ENCODE measurements at regions not wholly inside any gene's neighbourhood (a gene's known extent, or its start where the extent isn't known, plus 50 kb on each side); places are given as distances from the start of the nearest gene placed in this dataset.
"Not testable (repeated sequence)": the region's sequence is repeated elsewhere in the genome, so short reads cannot be mapped to it uniquely, and the experiment has no call there.

DNA sequence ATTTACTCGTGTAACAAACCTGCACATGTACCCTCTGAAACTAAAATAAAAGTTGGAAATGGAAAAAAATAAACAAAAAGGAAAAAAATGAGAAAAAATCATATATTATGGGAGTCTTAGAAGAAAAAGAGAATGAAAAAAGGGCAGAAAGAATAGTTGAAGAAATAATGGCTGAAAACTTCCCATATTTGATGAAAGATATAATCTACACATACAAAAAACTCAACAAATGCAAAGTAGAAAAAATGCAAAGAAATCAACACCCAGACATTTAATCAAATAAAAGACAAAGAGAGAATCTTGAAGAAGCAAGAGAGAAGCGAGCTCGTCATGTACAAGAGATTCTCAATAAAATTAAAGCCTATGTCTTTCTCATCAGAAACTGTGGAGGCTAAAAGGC, 73.8 kb downstream of the SLC25A46 start:
- no peaks in the 10 kb centered on the region for H3K36me3 Mint-ChIP-seq (ENCODE audit: low read depth)
- H3K27ac Mint-ChIP-seq: no peak overlapping the region
- intact Hi-C loops (cut with micrococcal nuclease): no loop called here
- no peaks in the 10 kb centered on the region for H3K27me3 Mint-ChIP-seq
- no peak overlapping the region for H3K4me3 Mint-ChIP-seq
- peaks cover 15% of the 10 kb centered on the region for H3K9me3 Mint-ChIP-seq
- no peaks in the 10 kb centered on the region for H3K4me1 Mint-ChIP-seq (ENCODE audit: low read depth)

DNA sequence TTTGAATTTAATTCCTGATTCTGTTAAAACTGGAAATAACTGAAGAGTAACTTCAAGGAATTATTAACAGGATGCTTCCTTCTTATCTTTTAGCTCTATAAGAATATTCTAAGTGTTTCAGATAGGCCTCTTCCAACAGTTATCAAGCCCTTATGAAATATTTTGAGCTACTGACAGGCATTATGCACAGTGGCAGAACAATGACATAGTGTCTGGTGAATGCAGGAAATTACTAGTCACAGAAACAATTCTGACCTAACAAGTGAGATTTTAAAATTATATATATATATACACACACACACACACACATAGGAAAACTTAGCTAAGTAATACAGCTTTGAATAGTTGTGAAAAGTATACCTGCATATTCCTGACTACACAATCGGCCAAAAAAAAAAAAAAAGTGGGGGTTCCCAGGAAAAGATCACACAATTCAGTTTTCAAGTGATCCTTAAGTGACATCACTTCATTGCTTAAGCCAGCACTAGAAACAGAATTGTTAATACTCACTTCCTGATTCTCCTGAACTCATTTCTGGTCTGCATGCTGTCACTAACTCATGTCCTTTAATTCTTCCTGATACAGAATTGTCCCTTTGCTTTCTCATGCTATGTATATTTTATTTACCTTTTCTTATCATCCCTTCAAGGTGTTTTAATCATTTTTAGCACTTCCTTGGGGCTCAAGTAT, 77.3 kb downstream of the SLC25A46 start:
- Mint-ChIP-seq H3K27ac (no peak overlapping the region), H3K4me3 (no peak overlapping the region), H3K36me3 (ENCODE audit: low read depth) (no peaks in the 10 kb centered on the region), H3K9me3 (peaks cover 15% of the 10 kb centered on the region), H3K4me1 (ENCODE audit: low read depth) (no peaks in the 10 kb centered on the region), H3K27me3 (no peaks in the 10 kb centered on the region)
- intact Hi-C loops (cut with micrococcal nuclease): no loop called here

DNA sequence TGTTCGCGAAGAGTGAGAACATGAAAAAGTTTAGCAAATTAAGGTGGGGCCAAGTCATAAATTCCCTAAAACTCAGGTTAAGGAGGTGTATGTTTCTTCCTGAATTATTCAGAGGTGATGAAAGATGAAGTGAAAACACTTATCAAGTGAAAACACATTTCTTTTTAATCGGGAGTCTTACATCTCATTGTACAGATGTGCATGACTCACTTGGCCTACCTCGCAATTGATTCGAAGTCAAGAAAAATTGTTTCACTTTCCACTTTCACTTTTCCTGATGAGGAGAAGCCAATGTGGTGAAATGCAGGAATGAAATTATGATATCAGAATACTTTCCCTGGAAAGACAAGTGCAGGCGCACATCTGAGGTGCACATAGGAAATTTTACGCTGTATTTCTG, 78.7 kb downstream of the SLC25A46 start:
- intact Hi-C loops (cut with micrococcal nuclease): no loop called here
- Mint-ChIP-seq H3K27ac (no peak overlapping the region), H3K27me3 (no peaks in the 10 kb centered on the region), H3K36me3 (ENCODE audit: low read depth) (no peaks in the 10 kb centered on the region), H3K4me3 (no peak overlapping the region), H3K4me1 (ENCODE audit: low read depth) (no peaks in the 10 kb centered on the region), H3K9me3 (peaks cover 4% of the 10 kb centered on the region)

GRCh38 chr5:110823571-110823970, 84.8 kb downstream of the SLC25A46 start:
- peaks cover 45% of the 10 kb centered on the region for H3K9me3 Mint-ChIP-seq
- intact Hi-C loops (cut with micrococcal nuclease): no loop called here
- no peak overlapping the region for H3K4me3 Mint-ChIP-seq
- no peaks in the 10 kb centered on the region for H3K4me1 Mint-ChIP-seq (ENCODE audit: low read depth)
- no peak overlapping the region for H3K27ac Mint-ChIP-seq
- no peaks in the 10 kb centered on the region for H3K36me3 Mint-ChIP-seq (ENCODE audit: low read depth)
- H3K27me3 Mint-ChIP-seq: no peaks in the 10 kb centered on the region

DNA sequence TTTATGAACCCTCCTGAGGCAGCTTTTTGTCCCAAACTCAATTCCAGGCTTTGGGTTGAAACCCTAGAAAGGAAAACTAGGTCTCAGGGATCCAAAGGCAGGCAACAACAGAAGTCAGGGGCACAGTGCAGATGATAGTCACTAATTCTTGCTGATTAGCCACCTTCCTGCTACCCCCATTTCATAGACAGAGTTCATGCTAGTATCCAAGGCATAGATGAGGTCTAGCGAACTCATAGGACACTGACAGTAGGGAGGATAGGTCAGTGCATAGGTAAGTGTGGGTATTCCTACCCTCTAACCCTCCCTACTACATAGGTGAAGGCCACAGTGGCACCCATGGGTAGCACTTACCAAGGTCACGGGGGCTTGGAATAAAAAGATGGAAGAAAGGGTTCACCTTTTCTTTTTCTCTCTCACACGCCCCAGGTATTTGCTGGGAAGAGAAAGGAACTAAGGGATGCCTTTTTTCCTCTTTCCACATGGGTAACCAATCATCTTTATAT, 86.2 kb downstream of the SLC25A46 start:
- H3K27ac Mint-ChIP-seq: no peak overlapping the region
- intact Hi-C loops (cut with micrococcal nuclease): no loop called here
- peaks cover 45% of the 10 kb centered on the region for H3K9me3 Mint-ChIP-seq
- H3K36me3 Mint-ChIP-seq (ENCODE audit: low read depth): no peaks in the 10 kb centered on the region
- no peaks in the 10 kb centered on the region for H3K27me3 Mint-ChIP-seq
- no peak overlapping the region for H3K4me3 Mint-ChIP-seq
- H3K4me1 Mint-ChIP-seq (ENCODE audit: low read depth): no peaks in the 10 kb centered on the region

DNA sequence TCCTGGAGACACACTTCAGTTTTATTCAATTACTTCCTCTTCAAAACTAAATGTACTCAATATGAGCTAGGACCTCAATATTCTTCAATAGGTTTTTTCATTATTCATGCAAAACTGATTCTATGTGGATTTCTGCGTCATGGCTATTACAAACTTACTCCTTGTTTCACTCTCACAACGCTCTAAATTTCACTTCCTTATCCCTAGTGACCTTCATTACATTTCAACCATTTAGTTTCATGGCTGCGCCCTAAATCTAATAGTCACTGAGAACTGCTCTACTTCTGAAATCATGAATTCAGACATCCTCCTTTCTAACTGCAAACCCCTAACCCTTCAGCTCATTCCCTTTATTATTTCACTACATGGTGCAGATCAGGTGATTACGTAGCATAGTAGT, 93.9 kb downstream of the SLC25A46 start:
- no peaks in the 10 kb centered on the region for H3K36me3 Mint-ChIP-seq (ENCODE audit: low read depth)
- H3K9me3 Mint-ChIP-seq: peaks cover 19% of the 10 kb centered on the region
- no peak overlapping the region for H3K4me3 Mint-ChIP-seq
- H3K27ac Mint-ChIP-seq: no peak overlapping the region
- intact Hi-C loops (cut with micrococcal nuclease): no loop called here
- no peaks in the 10 kb centered on the region for H3K4me1 Mint-ChIP-seq (ENCODE audit: low read depth)
- H3K27me3 Mint-ChIP-seq: no peaks in the 10 kb centered on the region

- H3K36me3 Mint-ChIP-seq (ENCODE audit: low read depth); H3K27me3 Mint-ChIP-seq; H3K4me1 Mint-ChIP-seq (ENCODE audit: low read depth); H3K27ac Mint-ChIP-seq; intact Hi-C loops (cut with micrococcal nuclease); H3K4me3 Mint-ChIP-seq: not testable (repeated sequence)
- peaks cover 13% of the 10 kb centered on the region for H3K9me3 Mint-ChIP-seq
Observed at GRCh38 chr5:110834933-110835332, 96.1 kb downstream of the SLC25A46 start.

GRCh38 chr5:110836851-110837250, 98.0 kb downstream of the SLC25A46 start:
- Mint-ChIP-seq H3K4me1 (ENCODE audit: low read depth) (no peaks in the 10 kb centered on the region), H3K27me3 (no peaks in the 10 kb centered on the region), H3K4me3 (no peak overlapping the region), H3K9me3 (peaks cover 13% of the 10 kb centered on the region), H3K27ac (no peak overlapping the region), H3K36me3 (ENCODE audit: low read depth) (no peaks in the 10 kb centered on the region)
- intact Hi-C loops (cut with micrococcal nuclease): no loop called here

DNA sequence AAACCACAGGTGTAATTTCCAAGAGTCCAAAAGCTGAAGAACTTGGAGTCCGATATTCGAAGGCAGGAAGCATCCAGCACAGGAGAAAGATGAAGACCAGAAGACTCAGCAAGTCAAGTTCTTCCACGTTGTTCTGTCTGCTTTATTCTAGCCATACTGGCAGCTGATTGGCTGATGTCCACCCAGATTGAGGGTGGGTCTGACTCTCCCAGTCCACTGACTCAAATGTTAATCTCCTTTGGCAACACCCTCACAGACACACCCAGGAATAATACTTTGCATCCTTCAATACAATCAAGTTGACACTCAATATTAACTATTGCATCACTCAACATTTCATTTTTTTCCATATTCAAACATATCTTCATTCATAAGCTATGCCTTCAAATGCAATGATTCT, 99.5 kb downstream of the SLC25A46 start:
- H3K27ac Mint-ChIP-seq; H3K27me3 Mint-ChIP-seq; H3K36me3 Mint-ChIP-seq (ENCODE audit: low read depth); intact Hi-C loops (cut with micrococcal nuclease); H3K4me1 Mint-ChIP-seq (ENCODE audit: low read depth); H3K4me3 Mint-ChIP-seq: not testable (repeated sequence)
- H3K9me3 Mint-ChIP-seq: peaks cover 13% of the 10 kb centered on the region

DNA sequence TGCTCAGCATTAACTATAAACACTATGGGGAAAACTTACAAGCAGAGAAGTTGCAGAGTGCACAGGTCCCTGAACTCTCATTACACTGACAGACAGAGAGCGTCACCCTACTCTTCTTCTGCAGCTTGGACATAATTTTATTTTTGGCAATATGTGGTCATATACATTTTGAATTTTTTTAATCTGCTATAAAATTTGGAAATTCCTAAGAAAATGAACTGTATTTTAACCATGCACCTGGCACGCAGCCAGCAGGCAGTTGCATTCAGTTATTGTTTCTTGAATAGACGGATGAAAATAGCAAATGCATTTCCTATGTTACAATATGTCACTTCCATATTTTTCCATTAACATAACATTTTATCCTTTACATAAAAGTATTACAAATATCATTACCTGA, 100.2 kb downstream of the SLC25A46 start:
- H3K36me3 Mint-ChIP-seq (ENCODE audit: low read depth): no peaks in the 10 kb centered on the region
- H3K27ac Mint-ChIP-seq: no peak overlapping the region
- no peaks in the 10 kb centered on the region for H3K27me3 Mint-ChIP-seq
- H3K4me3 Mint-ChIP-seq: no peak overlapping the region
- intact Hi-C loops (cut with micrococcal nuclease): no loop called here
- H3K4me1 Mint-ChIP-seq (ENCODE audit: low read depth): no peaks in the 10 kb centered on the region
- H3K9me3 Mint-ChIP-seq: peaks cover 13% of the 10 kb centered on the region

- H3K27me3 Mint-ChIP-seq: no peaks in the 10 kb centered on the region
- intact Hi-C loops (cut with micrococcal nuclease): no loop called here
- no peak overlapping the region for H3K27ac Mint-ChIP-seq
- H3K4me1 Mint-ChIP-seq (ENCODE audit: low read depth): no peaks in the 10 kb centered on the region
- peaks cover 9% of the 10 kb centered on the region for H3K9me3 Mint-ChIP-seq
- no peaks in the 10 kb centered on the region for H3K36me3 Mint-ChIP-seq (ENCODE audit: low read depth)
- H3K4me3 Mint-ChIP-seq: no peak overlapping the region
Observed at GRCh38 chr5:110840347-110840960, 101.6 kb downstream of the SLC25A46 start.

GRCh38 chr5:110841137-110841536, 102.3 kb downstream of the SLC25A46 start:
- no peaks in the 10 kb centered on the region for H3K4me1 Mint-ChIP-seq (ENCODE audit: low read depth)
- no peak overlapping the region for H3K27ac Mint-ChIP-seq
- no peaks in the 10 kb centered on the region for H3K27me3 Mint-ChIP-seq
- no peak overlapping the region for H3K4me3 Mint-ChIP-seq
- H3K36me3 Mint-ChIP-seq (ENCODE audit: low read depth): no peaks in the 10 kb centered on the region
- intact Hi-C loops (cut with micrococcal nuclease): no loop called here
- peaks cover 2% of the 10 kb centered on the region for H3K9me3 Mint-ChIP-seq

- intact Hi-C loops (cut with micrococcal nuclease): no loop called here
- H3K4me3 Mint-ChIP-seq: no peak overlapping the region
- no peaks in the 10 kb centered on the region for H3K4me1 Mint-ChIP-seq (ENCODE audit: low read depth)
- no peaks in the 10 kb centered on the region for H3K36me3 Mint-ChIP-seq (ENCODE audit: low read depth)
- H3K27me3 Mint-ChIP-seq: no peaks in the 10 kb centered on the region
- no peak overlapping the region for H3K27ac Mint-ChIP-seq
- H3K9me3 Mint-ChIP-seq: peaks cover under 1% of the 10 kb centered on the region
Observed at GRCh38 chr5:110842948-110843347, 104.1 kb downstream of the SLC25A46 start.

DNA sequence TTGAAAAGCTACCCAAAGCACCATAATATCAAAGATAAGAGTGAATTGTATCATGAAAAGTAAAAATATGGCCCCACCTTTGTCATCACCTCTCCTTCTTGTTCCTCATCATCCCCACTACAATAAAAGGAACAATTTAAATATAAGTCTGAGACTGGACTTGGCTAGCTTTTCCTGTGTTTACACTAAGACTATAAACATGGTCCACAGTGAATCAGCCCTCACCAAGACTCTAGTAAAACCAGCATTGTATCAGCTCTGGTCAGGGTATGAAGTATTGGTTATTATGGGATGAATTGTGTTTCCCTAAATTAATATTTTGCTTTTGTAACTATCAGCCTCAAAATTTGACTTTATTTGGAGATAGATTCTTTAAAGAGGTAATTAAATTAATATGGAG, 105.4 kb downstream of the SLC25A46 start:
- Mint-ChIP-seq H3K27ac (no peak overlapping the region), H3K4me3 (no peak overlapping the region), H3K4me1 (ENCODE audit: low read depth) (no peaks in the 10 kb centered on the region), H3K9me3 (peaks cover 13% of the 10 kb centered on the region), H3K27me3 (no peaks in the 10 kb centered on the region), H3K36me3 (ENCODE audit: low read depth) (no peaks in the 10 kb centered on the region)
- intact Hi-C loops (cut with micrococcal nuclease): no loop called here

All from dendritic cell treated with granulocyte-macrophage colony-stimulating factor and Interleukin-4, amounts not matched to agents 40 ng/mL and 50 ng/mL, for 4 days (primary cell).